K562 (cell line): ENCODE measurements at regions not wholly inside any gene's neighbourhood (a gene's known extent, or its start where the extent isn't known, plus 50 kb on each side); places are given as distances from the start of the nearest gene placed in this dataset.

ENCODE experiments used
- ATAC-seq: fragments of 200-7000 bp; cut with Tn5 transposase; 3 replicates; pipeline ENCODE4 v1.9.1; 2020; ENCODE audit warnings: moderate library complexity
- BruUV-seq: library from RNA; stranded (reverse); fragments of 400-500 nt; replicated peaks from 2 replicates; lab custom pipeline; 2021; lab: Mats Ljungman, UMichigan
- CTCF ChIA-PET: fragments of 300-600 bp; formaldehyde crosslinking; extraction: SDS; loops from one replicate; lab custom pipeline; 2021; ENCODE audit warnings: low intra/inter-chr PET ratio; lab: Yijun Ruan, JAX
- POLR2A ChIA-PET: fragments of 300-600, 350-650 bp; sonication (Branson Sonifier 250); formaldehyde crosslinking; extraction: SDS; loops from one replicate; lab custom pipeline; 2021; ENCODE audit warnings: antibody characterized with exemption, inconsistent platforms; lab: Yijun Ruan, JAX
- DNase-seq, 4 experiments: peaks; one replicate each; pipeline versions ENCODE4 v3.0.0 to v3.0.0-alpha.2; 2011 to 2018; ENCODE audit warnings: low spot score in 3 of 4, mixed read lengths in 3 of 4; ENCODE audit errors: extremely low read depth in 1 of 4
- FAIRE-seq: peaks from 2 replicates; lab custom pipeline; 2011; peaks lifted over from hg19 to GRCh38; lab: Jason Lieb, UNC
- H2AFZ ChIP-seq: 2 replicates; pipeline ENCODE4 v1.6.0; 2011; ENCODE audit warnings: low read depth, low read length, control low read depth, inconsistent platforms
- H3K27ac ChIP-seq: fragments of 200-600 bp; 3 replicates; pipeline ENCODE4 v1.8.0; 2011; ENCODE audit warnings: low read depth, mild to moderate bottlenecking, control low read depth, inconsistent platforms, low read length, moderate library complexity, mixed read lengths; ENCODE audit errors: extremely low read depth
- H3K27me3 ChIP-seq, 2 experiments: fragments of 300-600 bp in 1 of 2; 2 replicates in 1 of 2; 3 replicates in 1 of 2; pipeline versions ENCODE4 v1.6.0 to v1.8.0; 2011; ENCODE audit warnings: inconsistent platforms in 2 of 2, low read length in 2 of 2, mild to moderate bottlenecking in 1 of 2, mixed read lengths in 1 of 2, moderate library complexity in 1 of 2; ENCODE audit not compliant: control insufficient read depth in 2 of 2, insufficient read depth in 2 of 2
- H3K36me3 ChIP-seq: fragments of 300-600 bp; 3 replicates; pipeline ENCODE4 v1.8.0; 2011; ENCODE audit warnings: mild to moderate bottlenecking, low read length, inconsistent platforms; ENCODE audit not compliant: control insufficient read depth, insufficient read depth
- H3K4me1 ChIP-seq, 2 experiments: fragments of 200-600 bp in 1 of 2; replicated peaks in 1 of 2; 2 replicates in 1 of 2; 3 replicates in 1 of 2; pipeline versions ENCODE4 v1.5.1 to v1.8.0; 2011; ENCODE audit warnings: inconsistent platforms in 2 of 2, low read length in 2 of 2, mild to moderate bottlenecking in 1 of 2, mixed read lengths in 1 of 2, moderate library complexity in 1 of 2; ENCODE audit not compliant: control insufficient read depth in 2 of 2, insufficient read depth in 2 of 2
- H3K4me2 ChIP-seq: 2 replicates; pipeline ENCODE4 v1.6.1; 2011; ENCODE audit warnings: low read length, control low read depth, inconsistent platforms, mixed read lengths; ENCODE audit not compliant: insufficient read depth
- H3K4me3 ChIP-seq: fragments of 200-600 bp; sonication (generic), shearing (Covaris generic); 2 replicates; pipeline ENCODE4 v1.5.1; 2016; ENCODE audit warnings: control low read depth, inconsistent platforms
- H3K79me2 ChIP-seq: fragments of 200-600 bp; 3 replicates; pipeline ENCODE4 v1.8.0; 2011; ENCODE audit warnings: low read length, inconsistent platforms; ENCODE audit not compliant: control insufficient read depth, insufficient read depth
- H3K9ac ChIP-seq, 2 experiments: 2 replicates each; pipeline versions ENCODE4 v1.6.0 to v1.6.1; 2011; ENCODE audit warnings: low read depth in 2 of 2, low read length in 2 of 2, control low read depth in 1 of 2, inconsistent platforms in 1 of 2, mild to moderate bottlenecking in 1 of 2, mixed read lengths in 1 of 2; ENCODE audit not compliant: insufficient read depth in 1 of 2
- H3K9me1 ChIP-seq: one replicate; pipeline ENCODE4 v1.6.0; 2011; ENCODE audit warnings: inconsistent platforms, mild to moderate bottlenecking, low read length, moderate library complexity; ENCODE audit not compliant: control insufficient read depth, insufficient read depth
- H3K9me3 ChIP-seq: replicated peaks from 2 replicates; pipeline ENCODE4 v1.5.1; 2011; ENCODE audit warnings: low read depth, low read length, inconsistent platforms; ENCODE audit not compliant: control insufficient read depth, insufficient read depth
- H4K20me1 ChIP-seq: replicated peaks from 2 replicates; pipeline ENCODE4 v1.6.1; 2011; ENCODE audit warnings: low read length, inconsistent platforms, mixed read lengths; ENCODE audit not compliant: control insufficient read depth, insufficient read depth
- NR2F6 ChIP-seq: fragments of 450-650 bp; formaldehyde crosslinking; IDR thresholded peaks from 2 replicates; pipeline ENCODE4 v1.4.0; 2020; ENCODE audit warnings: mild to moderate bottlenecking
- ZNF551 ChIP-seq: fragments of 250-450 bp; sonication (Bioruptor Pico); IDR thresholded peaks from 2 replicates; pipeline ENCODE4 v1.5.0; 2021; ENCODE audit warnings: mild to moderate bottlenecking, moderate library complexity
- WGBS: fragments of 100-300 bp; shearing (Covaris generic); methylation state at CpG from one replicate; pipeline ENCODE4 v1.1.6; 2016; ENCODE audit warnings: low coverage, mixed read lengths; ENCODE audit not compliant: insufficient coverage; ENCODE audit errors: missing lambda C conversion rate; 5-methylcytosine and 5-hydroxymethylcytosine counted together
- in situ Hi-C: fragments of 300-500 bp; cut with MboI; formaldehyde crosslinking; loops from 4 replicates; pipeline ENCODE4 v1.15.0; 2018; ENCODE audit warnings: inconsistent platforms, mixed read lengths
- intact Hi-C: fragments of 100-400 bp; cut with micrococcal nuclease; formaldehyde crosslinking; loops from 2 replicates; pipeline ENCODE4 v1.14.2; 2022
- TF ChIP-seq, protein P1 (sequence below): fragments of 450-650 bp; conservative IDR thresholded peaks from 2 replicates; pipeline ENCODE4 v1.6.1; 2016; ENCODE audit warnings: missing genetic modification characterization, low read depth, mild to moderate bottlenecking, missing compliant biosample characterization, moderate library complexity
- TF ChIP-seq, protein P2 (sequence below): sonication (generic); formaldehyde crosslinking; IDR thresholded peaks from 2 replicates; pipeline ENCODE4 v1.8.0; 2022; ENCODE audit warnings: mild to moderate bottlenecking, missing genetic modification reagents, borderline replicate concordance
- TF ChIP-seq, protein P3 (sequence below): fragments of 250-450 bp; sonication (Bioruptor Pico); IDR thresholded peaks from 2 replicates; pipeline ENCODE4 v1.6.1; 2021; ENCODE audit warnings: mild to moderate bottlenecking

DNA sequence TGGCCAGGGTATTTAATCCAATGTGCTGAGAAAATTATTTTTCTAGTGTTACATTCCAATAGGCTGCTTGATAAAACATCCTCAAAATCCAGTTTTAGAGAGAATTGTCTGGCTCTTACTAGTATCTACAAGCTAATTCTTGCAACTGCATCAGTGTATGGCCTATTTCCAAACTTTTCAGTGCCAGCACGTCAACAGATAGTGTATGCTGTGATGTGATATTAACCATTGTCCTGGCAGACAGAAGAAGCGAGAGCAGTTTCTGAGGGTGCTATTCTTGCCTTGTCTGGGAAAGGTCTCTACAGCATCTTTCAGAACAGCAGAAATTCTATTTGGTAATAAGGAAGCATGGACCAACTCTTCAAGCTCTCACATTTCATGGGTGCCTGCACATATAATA lies 174.2 kb upstream of the CDH12 start:
- ChIA-PET CTCF (no interaction called here), POLR2A (no interaction called here)
- Histone ChIP-seq H3K4me3 (no peak overlapping the region), H3K4me2 (no peak overlapping the region), H3K9ac (no peak overlapping the region), H2AFZ (no peak overlapping the region), H3K27ac (no peak overlapping the region), H4K20me1 (no peaks in the 10 kb centered on the region), H3K36me3 (no peaks in the 10 kb centered on the region), H3K9me1 (no peaks in the 10 kb centered on the region), H3K79me2 (no peaks in the 10 kb centered on the region), H3K27me3 (no peaks in the 10 kb centered on the region), H3K9me3 (0 out of 2 replicates have a peak, but pooled peaks cover 2% of the 10 kb centered on the region), H3K4me1 (no peaks in the 10 kb centered on the region)
- in situ Hi-C loops, result no loop called here
- intact Hi-C loops, result no loop called here
- DNase-seq (no peak), ATAC-seq (no peak), FAIRE-seq (no peak)
- TF ChIP-seq, protein P1, sequence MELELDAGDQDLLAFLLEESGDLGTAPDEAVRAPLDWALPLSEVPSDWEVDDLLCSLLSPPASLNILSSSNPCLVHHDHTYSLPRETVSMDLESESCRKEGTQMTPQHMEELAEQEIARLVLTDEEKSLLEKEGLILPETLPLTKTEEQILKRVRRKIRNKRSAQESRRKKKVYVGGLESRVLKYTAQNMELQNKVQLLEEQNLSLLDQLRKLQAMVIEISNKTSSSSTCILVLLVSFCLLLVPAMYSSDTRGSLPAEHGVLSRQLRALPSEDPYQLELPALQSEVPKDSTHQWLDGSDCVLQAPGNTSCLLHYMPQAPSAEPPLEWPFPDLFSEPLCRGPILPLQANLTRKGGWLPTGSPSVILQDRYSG (tag), result no peak
- TF ChIP-seq, protein P2, sequence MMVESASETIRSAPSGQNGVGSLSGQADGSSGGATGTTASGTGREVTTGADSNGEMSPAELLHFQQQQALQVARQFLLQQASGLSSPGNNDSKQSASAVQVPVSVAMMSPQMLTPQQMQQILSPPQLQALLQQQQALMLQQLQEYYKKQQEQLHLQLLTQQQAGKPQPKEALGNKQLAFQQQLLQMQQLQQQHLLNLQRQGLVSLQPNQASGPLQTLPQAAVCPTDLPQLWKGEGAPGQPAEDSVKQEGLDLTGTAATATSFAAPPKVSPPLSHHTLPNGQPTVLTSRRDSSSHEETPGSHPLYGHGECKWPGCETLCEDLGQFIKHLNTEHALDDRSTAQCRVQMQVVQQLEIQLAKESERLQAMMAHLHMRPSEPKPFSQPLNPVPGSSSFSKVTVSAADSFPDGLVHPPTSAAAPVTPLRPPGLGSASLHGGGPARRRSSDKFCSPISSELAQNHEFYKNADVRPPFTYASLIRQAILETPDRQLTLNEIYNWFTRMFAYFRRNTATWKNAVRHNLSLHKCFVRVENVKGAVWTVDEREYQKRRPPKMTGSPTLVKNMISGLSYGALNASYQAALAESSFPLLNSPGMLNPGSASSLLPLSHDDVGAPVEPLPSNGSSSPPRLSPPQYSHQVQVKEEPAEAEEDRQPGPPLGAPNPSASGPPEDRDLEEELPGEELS (CRISPR knock-in tag), result no peak
- TF ChIP-seq ZNF551 (no peak), NR2F6 (no peak)
- TF ChIP-seq, protein P3, sequence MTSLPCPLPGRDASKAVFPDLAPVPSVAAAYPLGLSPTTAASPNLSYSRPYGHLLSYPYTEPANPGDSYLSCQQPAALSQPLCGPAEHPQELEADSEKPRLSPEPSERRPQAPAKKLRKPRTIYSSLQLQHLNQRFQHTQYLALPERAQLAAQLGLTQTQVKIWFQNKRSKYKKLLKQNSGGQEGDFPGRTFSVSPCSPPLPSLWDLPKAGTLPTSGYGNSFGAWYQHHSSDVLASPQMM (CRISPR knock-in tag), result no peak
- 0% methylated on average over 2 of the region's 2 CpGs for WGBS
- no TSS peak for BruUV-seq
